K562 (cell line): ENCODE measurements at regions not wholly inside any gene's neighbourhood (a gene's known extent, or its start where the extent isn't known, plus 50 kb on each side); places are given as distances from the start of the nearest gene placed in this dataset.

Source experiments
- ATF7 ChIP-seq: fragments of 450-650 bp; IDR thresholded peaks from 2 replicates; pipeline ENCODE4 v1.7.1; 2014; ENCODE audit warnings: mild to moderate bottlenecking, moderate library complexity
- CBFA2T3 ChIP-seq: fragments of 450-650 bp; IDR thresholded peaks from 2 replicates; pipeline ENCODE4 v1.6.1; 2017
- CEBPB ChIP-seq: fragments of 450-650 bp; IDR thresholded peaks from 2 replicates; pipeline ENCODE4 v1.6.1; 2016; ENCODE audit warnings: missing genetic modification characterization, missing compliant biosample characterization
- CTBP1 ChIP-seq: fragments of 450-650 bp; IDR thresholded peaks from 2 replicates; pipeline ENCODE4 v1.6.1; 2016; ENCODE audit warnings: borderline replicate concordance
- ELK3 ChIP-seq: fragments of 450-650 bp; formaldehyde crosslinking; IDR thresholded peaks from 2 replicates; pipeline ENCODE4 v1.4.0; 2020; ENCODE audit warnings: mild to moderate bottlenecking
- KLF1 ChIP-seq: fragments of 450-650 bp; IDR thresholded peaks from 2 replicates; pipeline ENCODE4 v1.6.1; 2016; ENCODE audit warnings: missing genetic modification characterization, missing compliant biosample characterization
- MLLT1 ChIP-seq, 2 experiments: fragments of 450-650 bp; IDR thresholded peaks; 2 replicates each; pipeline ENCODE4 v1.6.1; 2016
- NFIC ChIP-seq: fragments of 450-650 bp; IDR thresholded peaks from 2 replicates; pipeline ENCODE4 v1.6.1; 2017; ENCODE audit warnings: mild to moderate bottlenecking, inconsistent platforms
- NFIX ChIP-seq: fragments of 250-450 bp; sonication (Bioruptor Pico); IDR thresholded peaks from 2 replicates; pipeline ENCODE4 v1.4.0; 2020; ENCODE audit warnings: low read depth, mild to moderate bottlenecking, moderate library complexity
- NFYB ChIP-seq: IDR thresholded peaks from 2 replicates; pipeline ENCODE4 v1.6.1; 2011; ENCODE audit warnings: mild to moderate bottlenecking, moderate library complexity; ENCODE audit not compliant: insufficient read length; ENCODE audit errors: extremely low read depth
- POLR2H ChIP-seq: IDR thresholded peaks from 2 replicates; pipeline ENCODE4 v1.6.1; 2016; ENCODE audit warnings: missing genetic modification characterization, low read depth, mild to moderate bottlenecking, control low read depth, missing compliant biosample characterization, moderate library complexity
- RAD51 ChIP-seq: fragments of 450-650 bp; IDR thresholded peaks from 2 replicates; pipeline ENCODE4 v1.7.1; 2016; ENCODE audit warnings: low read depth, mild to moderate bottlenecking, borderline replicate concordance
- ZNF24 ChIP-seq: fragments of 450-650 bp; IDR thresholded peaks from 2 replicates; pipeline ENCODE4 v1.6.1; 2016
- ZNF347 ChIP-seq: fragments of 450-650 bp; formaldehyde crosslinking; IDR thresholded peaks from 2 replicates; pipeline ENCODE4 v1.4.0; 2020; ENCODE audit warnings: low read depth, mild to moderate bottlenecking, moderate library complexity
- ZNF583 ChIP-seq: fragments of 250-450 bp; sonication (Bioruptor Pico); IDR thresholded peaks from 2 replicates; pipeline ENCODE4 v1.4.0; 2020
- ZNF655 ChIP-seq: fragments of 250-450 bp; sonication (Bioruptor Pico); IDR thresholded peaks from 2 replicates; pipeline ENCODE4 v1.5.0; 2021
- TF ChIP-seq, protein P1 (sequence below): fragments of 200-800 bp; sonication (Bioruptor generic); IDR thresholded peaks from 2 replicates; pipeline ENCODE4 v1.6.1; 2017; ENCODE audit warnings: missing genetic modification characterization, missing compliant biosample characterization
- TF ChIP-seq, protein P2 (sequence below): fragments of 450-650 bp; formaldehyde crosslinking; IDR thresholded peaks from 2 replicates; pipeline ENCODE4 v1.4.0; 2020; ENCODE audit warnings: mild to moderate bottlenecking, moderate library complexity
- TF ChIP-seq, protein P3 (sequence below), 2 experiments: fragments of 450-650 bp in 1 of 2; sonication (generic) in 1 of 2; formaldehyde crosslinking; conservative IDR thresholded peaks; 2 replicates each; pipeline versions ENCODE4 v1.4.0 to v1.8.1; 2020 to 2022; ENCODE audit warnings: mild to moderate bottlenecking in 1 of 2, missing genetic modification reagents in 1 of 2

GRCh38 chr17:14019186-14019956 lies 49.9 kb upstream of the COX10 start (continued):
- TF ChIP-seq MLLT1 (IDR thresholded peaks at IDR 0.05), result peak in 1 of 2 experiments; percentile 84; a peak in 2 of 4 replicates
- peak; percentile 55 for TF ChIP-seq CTBP1
- TF ChIP-seq CEBPB (tag), result no peak
- TF ChIP-seq ZNF583, result no peak
- no peak for TF ChIP-seq ELK3
- TF ChIP-seq ATF7, result no peak
- TF ChIP-seq ZNF347 (CRISPR knock-in tag), result no peak
- TF ChIP-seq, protein P1, sequence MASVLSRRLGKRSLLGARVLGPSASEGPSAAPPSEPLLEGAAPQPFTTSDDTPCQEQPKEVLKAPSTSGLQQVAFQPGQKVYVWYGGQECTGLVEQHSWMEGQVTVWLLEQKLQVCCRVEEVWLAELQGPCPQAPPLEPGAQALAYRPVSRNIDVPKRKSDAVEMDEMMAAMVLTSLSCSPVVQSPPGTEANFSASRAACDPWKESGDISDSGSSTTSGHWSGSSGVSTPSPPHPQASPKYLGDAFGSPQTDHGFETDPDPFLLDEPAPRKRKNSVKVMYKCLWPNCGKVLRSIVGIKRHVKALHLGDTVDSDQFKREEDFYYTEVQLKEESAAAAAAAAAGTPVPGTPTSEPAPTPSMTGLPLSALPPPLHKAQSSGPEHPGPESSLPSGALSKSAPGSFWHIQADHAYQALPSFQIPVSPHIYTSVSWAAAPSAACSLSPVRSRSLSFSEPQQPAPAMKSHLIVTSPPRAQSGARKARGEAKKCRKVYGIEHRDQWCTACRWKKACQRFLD, result no peak
- TF ChIP-seq CBFA2T3, result peak; percentile 57
- no peak for TF ChIP-seq KLF1 (tag)
- TF ChIP-seq, protein P2, sequence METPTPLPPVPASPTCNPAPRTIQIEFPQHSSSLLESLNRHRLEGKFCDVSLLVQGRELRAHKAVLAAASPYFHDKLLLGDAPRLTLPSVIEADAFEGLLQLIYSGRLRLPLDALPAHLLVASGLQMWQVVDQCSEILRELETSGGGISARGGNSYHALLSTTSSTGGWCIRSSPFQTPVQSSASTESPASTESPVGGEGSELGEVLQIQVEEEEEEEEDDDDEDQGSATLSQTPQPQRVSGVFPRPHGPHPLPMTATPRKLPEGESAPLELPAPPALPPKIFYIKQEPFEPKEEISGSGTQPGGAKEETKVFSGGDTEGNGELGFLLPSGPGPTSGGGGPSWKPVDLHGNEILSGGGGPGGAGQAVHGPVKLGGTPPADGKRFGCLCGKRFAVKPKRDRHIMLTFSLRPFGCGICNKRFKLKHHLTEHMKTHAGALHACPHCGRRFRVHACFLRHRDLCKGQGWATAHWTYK (CRISPR knock-in tag), result 0 out of 2 replicates have a peak, but pooled peaks have one; percentile 64
- TF ChIP-seq ZNF655 (CRISPR knock-in tag), result no peak
- 0 out of 2 replicates have a peak, but pooled peaks have one; percentile 9 for TF ChIP-seq NFIC
- TF ChIP-seq NFIX, result no peak
- no peak for TF ChIP-seq RAD51
- TF ChIP-seq POLR2H (tag), result no peak
- no peak for TF ChIP-seq ZNF24
- no peak for TF ChIP-seq NFYB
- TF ChIP-seq, protein P3, sequence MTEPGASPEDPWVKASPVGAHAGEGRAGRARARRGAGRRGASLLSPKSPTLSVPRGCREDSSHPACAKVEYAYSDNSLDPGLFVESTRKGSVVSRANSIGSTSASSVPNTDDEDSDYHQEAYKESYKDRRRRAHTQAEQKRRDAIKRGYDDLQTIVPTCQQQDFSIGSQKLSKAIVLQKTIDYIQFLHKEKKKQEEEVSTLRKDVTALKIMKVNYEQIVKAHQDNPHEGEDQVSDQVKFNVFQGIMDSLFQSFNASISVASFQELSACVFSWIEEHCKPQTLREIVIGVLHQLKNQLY (CRISPR knock-in tag; conservative IDR thresholded peaks at IDR 0.05), result no peak
